Activated CD4-positive, alpha-beta T cell treated with anti-CD3 and anti-CD28 coated beads, Interleukin-2, amount 10 ng/mL, durations not matched to agents 24 days and 14 days (primary cell): ENCODE measurements at regions not wholly inside any gene's neighbourhood (a gene's known extent, or its start where the extent isn't known, plus 50 kb on each side); places are given as distances from the start of the nearest gene placed in this dataset.

Experiments used
- DNase-seq: peaks from one replicate; pipeline ENCODE4 v3.0.0; 2022
- H3K27ac Mint-ChIP-seq: one replicate; pipeline ENCODE4 v1.8.0; 2022; ENCODE audit warnings: mild to moderate bottlenecking, mixed read lengths
- H3K27me3 Mint-ChIP-seq: one replicate; pipeline ENCODE4 v1.8.0; 2022; ENCODE audit warnings: mixed read lengths
- H3K36me3 Mint-ChIP-seq: one replicate; pipeline ENCODE4 v1.8.0; 2022; ENCODE audit warnings: low read depth, mild to moderate bottlenecking, mixed read lengths
- H3K4me1 Mint-ChIP-seq: one replicate; pipeline ENCODE4 v1.8.0; 2021; ENCODE audit warnings: mixed read lengths
- H3K4me3 Mint-ChIP-seq: one replicate; pipeline ENCODE4 v1.8.0; 2022; ENCODE audit warnings: mild to moderate bottlenecking, moderate library complexity, mixed read lengths
- H3K9me3 Mint-ChIP-seq: one replicate; pipeline ENCODE4 v1.8.0; 2021; ENCODE audit warnings: mixed read lengths
- intact Hi-C: fragments of 100-400 bp; cut with micrococcal nuclease; formaldehyde crosslinking; loops from one replicate; pipeline ENCODE4 v1.15.1; 2023

DNA sequence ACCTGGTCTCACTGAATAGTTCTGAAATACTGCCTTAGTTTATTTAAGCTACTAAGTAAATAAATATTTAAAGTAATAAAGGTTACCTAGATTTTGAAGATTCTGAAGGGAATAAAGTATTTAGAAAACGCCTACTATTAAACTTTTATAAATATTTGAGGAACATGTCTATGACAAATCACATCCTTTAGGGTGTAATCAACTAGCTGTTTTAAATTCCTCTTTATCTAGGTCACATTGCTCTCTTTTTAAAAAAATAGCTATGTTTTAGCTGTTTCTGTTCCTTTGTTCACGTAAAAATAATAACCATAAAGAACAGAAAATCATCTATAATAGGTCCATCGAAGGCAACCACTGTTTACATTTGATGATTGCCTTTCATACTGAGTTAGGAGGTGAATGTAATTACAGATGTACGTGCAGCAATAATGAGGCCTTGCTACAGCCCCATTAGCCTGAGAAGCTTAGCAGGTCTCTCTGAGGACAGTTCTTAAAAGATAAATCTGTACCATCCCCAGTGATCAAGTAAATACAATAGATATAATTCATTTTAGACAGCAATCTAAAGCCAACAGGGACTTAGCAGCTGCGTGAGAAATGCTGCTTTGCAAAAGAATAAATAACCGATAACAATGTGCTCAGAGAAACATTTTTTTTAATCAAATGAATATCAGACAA is 449.5 kb downstream of the LIG4 start:
- no peaks in the 10 kb centered on the region for H3K4me1 Mint-ChIP-seq
- DNase-seq: no peak

DNA sequence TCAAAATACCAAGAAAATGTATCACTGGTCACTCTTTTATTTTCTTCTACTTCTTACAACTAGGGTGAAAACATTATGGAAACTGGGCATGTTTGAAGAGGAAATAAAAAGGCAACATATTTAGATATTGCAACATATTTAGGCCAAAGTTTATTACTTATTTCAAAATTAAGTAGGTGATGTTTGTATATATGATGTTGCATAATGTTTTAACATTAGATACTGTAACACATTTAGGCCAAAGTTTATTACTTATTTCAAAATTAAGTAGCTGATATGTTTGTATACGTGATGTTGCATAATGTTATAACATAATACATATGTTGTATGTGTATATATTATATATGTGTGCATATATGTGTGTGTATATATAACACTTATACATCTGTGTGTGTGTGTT is 451.3 kb downstream of the LIG4 start:
- Mint-ChIP-seq H3K36me3 (no peaks in the 10 kb centered on the region), H3K9me3 (no peaks in the 10 kb centered on the region), H3K4me1 (no peaks in the 10 kb centered on the region), H3K27me3 (no peaks in the 10 kb centered on the region), H3K27ac (no peak overlapping the region), H3K4me3 (no peak overlapping the region)
- intact Hi-C loops: no loop called here
- no peak for DNase-seq

More for the DNA sequence above, 449.5 kb downstream of the LIG4 start:
- H3K36me3 Mint-ChIP-seq: no peaks in the 10 kb centered on the region
- H3K4me3 Mint-ChIP-seq: no peak overlapping the region
- intact Hi-C loops: no loop called here
- H3K27ac Mint-ChIP-seq: no peak overlapping the region
- no peaks in the 10 kb centered on the region for H3K27me3 Mint-ChIP-seq
- H3K9me3 Mint-ChIP-seq: no peaks in the 10 kb centered on the region

- Mint-ChIP-seq H3K4me3 (no peak overlapping the region), H3K4me1 (no peaks in the 10 kb centered on the region), H3K27me3 (no peaks in the 10 kb centered on the region), H3K36me3 (no peaks in the 10 kb centered on the region), H3K27ac (no peak overlapping the region), H3K9me3 (no peaks in the 10 kb centered on the region)
- no peak for DNase-seq
- intact Hi-C loops: no loop called here
Measured at GRCh38 chr13:107753748-107754147, 461.6 kb downstream of the LIG4 start.

DNA sequence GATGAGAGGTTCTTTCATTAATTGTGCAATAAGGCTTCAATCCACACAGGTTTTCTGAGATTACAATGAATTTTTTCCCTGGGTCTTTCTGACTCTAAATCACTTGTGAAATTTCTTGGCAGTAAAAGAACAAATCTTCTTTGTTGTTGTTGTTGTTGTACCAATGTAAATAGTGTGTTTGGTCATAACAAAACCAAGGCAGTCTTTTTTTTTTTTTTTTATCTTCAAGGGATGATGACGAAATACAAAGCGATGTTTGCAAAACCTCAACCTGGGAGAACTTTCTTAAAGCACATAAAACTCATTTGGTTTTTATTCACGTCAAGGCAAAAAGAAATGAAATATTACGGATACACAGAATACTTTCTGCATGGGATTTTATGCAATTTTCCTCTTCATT is 462.0 kb downstream of the LIG4 start:
- Mint-ChIP-seq H3K27ac (no peak overlapping the region), H3K4me1 (no peaks in the 10 kb centered on the region), H3K36me3 (no peaks in the 10 kb centered on the region), H3K9me3 (no peaks in the 10 kb centered on the region), H3K4me3 (no peak overlapping the region), H3K27me3 (no peaks in the 10 kb centered on the region)
- DNase-seq: no peak
- intact Hi-C loops: no loop called here

GRCh38 chr13:107743983-107744382 is 471.4 kb downstream of the LIG4 start:
- Mint-ChIP-seq H3K4me1 (no peaks in the 10 kb centered on the region), H3K36me3 (no peaks in the 10 kb centered on the region), H3K9me3 (no peaks in the 10 kb centered on the region), H3K4me3 (no peak overlapping the region), H3K27ac (no peak overlapping the region), H3K27me3 (no peaks in the 10 kb centered on the region)
- DNase-seq: no peak
- intact Hi-C loops: no loop called here

- no peak overlapping the region for H3K27ac Mint-ChIP-seq
- H3K27me3 Mint-ChIP-seq: no peaks in the 10 kb centered on the region
- H3K4me1 Mint-ChIP-seq: no peaks in the 10 kb centered on the region
- H3K4me3 Mint-ChIP-seq: no peak overlapping the region
- no peaks in the 10 kb centered on the region for H3K36me3 Mint-ChIP-seq
- no peaks in the 10 kb centered on the region for H3K9me3 Mint-ChIP-seq
- DNase-seq: no peak
- intact Hi-C loops: no loop called here
Measured at GRCh38 chr13:107743526-107743925, 471.8 kb downstream of the LIG4 start.

- no peaks in the 10 kb centered on the region for H3K4me1 Mint-ChIP-seq
- no peaks in the 10 kb centered on the region for H3K36me3 Mint-ChIP-seq
- no peak overlapping the region for H3K27ac Mint-ChIP-seq
- intact Hi-C loops: no loop called here
- no peaks in the 10 kb centered on the region for H3K9me3 Mint-ChIP-seq
- no peak for DNase-seq
- no peak overlapping the region for H3K4me3 Mint-ChIP-seq
- no peaks in the 10 kb centered on the region for H3K27me3 Mint-ChIP-seq
Measured at GRCh38 chr13:107743100-107743499, 472.2 kb downstream of the LIG4 start.

GRCh38 chr13:107742544-107742943 is 472.8 kb downstream of the LIG4 start:
- intact Hi-C loops: no loop called here
- Mint-ChIP-seq H3K27ac (no peak overlapping the region), H3K9me3 (no peaks in the 10 kb centered on the region), H3K4me1 (no peaks in the 10 kb centered on the region), H3K4me3 (no peak overlapping the region), H3K27me3 (no peaks in the 10 kb centered on the region), H3K36me3 (no peaks in the 10 kb centered on the region)
- no peak for DNase-seq

DNA sequence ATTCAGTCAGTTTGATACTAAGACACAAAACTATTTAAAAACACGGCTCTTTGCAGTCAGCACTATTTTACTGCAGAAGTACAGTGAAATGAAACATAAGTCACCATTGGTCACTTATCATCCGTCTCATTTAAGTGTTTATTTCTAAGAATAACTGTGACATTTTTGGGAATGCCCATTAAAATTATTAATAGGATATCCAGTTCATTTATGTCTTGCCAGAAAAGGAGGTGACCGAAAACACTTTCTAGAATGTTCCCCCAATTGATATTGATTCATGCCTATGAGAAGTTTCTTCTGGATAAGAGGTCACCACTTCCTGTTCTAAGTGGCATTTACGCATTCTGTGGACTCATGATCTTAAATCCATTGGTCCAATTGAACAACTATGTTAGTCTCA is 477.3 kb downstream of the LIG4 start:
- H3K36me3 Mint-ChIP-seq: no peaks in the 10 kb centered on the region
- no peak overlapping the region for H3K27ac Mint-ChIP-seq
- H3K4me1 Mint-ChIP-seq: no peaks in the 10 kb centered on the region
- H3K9me3 Mint-ChIP-seq: no peaks in the 10 kb centered on the region
- intact Hi-C loops: no loop called here
- H3K4me3 Mint-ChIP-seq: no peak overlapping the region
- no peak for DNase-seq
- no peaks in the 10 kb centered on the region for H3K27me3 Mint-ChIP-seq

DNA sequence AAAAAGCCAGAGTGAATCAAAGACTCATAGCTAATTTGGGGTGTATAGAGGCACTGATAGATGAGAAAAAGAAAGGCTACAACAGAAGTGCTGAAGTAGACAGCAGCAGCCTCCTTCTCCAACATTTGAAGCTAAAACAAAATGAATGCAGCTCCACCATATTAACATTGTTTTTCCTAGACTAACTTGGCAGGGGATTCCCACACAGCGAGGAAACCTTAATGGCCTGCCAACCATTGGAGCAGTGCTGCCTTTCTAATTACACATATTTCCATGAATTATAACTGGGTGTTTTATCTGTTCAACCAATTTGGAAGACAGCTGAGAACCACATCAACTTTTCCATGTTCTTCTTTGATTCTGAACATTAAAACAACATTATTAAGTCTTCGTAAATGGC is 478.6 kb downstream of the LIG4 start:
- no peak overlapping the region for H3K4me3 Mint-ChIP-seq
- H3K27ac Mint-ChIP-seq: no peak overlapping the region
- no peak for DNase-seq
- H3K27me3 Mint-ChIP-seq: no peaks in the 10 kb centered on the region
- no peaks in the 10 kb centered on the region for H3K9me3 Mint-ChIP-seq
- H3K36me3 Mint-ChIP-seq: no peaks in the 10 kb centered on the region
- no peaks in the 10 kb centered on the region for H3K4me1 Mint-ChIP-seq
- intact Hi-C loops: no loop called here

- H3K27me3 Mint-ChIP-seq: no peaks in the 10 kb centered on the region
- no peaks in the 10 kb centered on the region for H3K4me1 Mint-ChIP-seq
- no peaks in the 10 kb centered on the region for H3K36me3 Mint-ChIP-seq
- H3K27ac Mint-ChIP-seq: no peak overlapping the region
- intact Hi-C loops: no loop called here
- H3K4me3 Mint-ChIP-seq: no peak overlapping the region
- DNase-seq: no peak
- no peaks in the 10 kb centered on the region for H3K9me3 Mint-ChIP-seq
Measured at GRCh38 chr13:107736170-107736569, 479.2 kb downstream of the LIG4 start.

DNA sequence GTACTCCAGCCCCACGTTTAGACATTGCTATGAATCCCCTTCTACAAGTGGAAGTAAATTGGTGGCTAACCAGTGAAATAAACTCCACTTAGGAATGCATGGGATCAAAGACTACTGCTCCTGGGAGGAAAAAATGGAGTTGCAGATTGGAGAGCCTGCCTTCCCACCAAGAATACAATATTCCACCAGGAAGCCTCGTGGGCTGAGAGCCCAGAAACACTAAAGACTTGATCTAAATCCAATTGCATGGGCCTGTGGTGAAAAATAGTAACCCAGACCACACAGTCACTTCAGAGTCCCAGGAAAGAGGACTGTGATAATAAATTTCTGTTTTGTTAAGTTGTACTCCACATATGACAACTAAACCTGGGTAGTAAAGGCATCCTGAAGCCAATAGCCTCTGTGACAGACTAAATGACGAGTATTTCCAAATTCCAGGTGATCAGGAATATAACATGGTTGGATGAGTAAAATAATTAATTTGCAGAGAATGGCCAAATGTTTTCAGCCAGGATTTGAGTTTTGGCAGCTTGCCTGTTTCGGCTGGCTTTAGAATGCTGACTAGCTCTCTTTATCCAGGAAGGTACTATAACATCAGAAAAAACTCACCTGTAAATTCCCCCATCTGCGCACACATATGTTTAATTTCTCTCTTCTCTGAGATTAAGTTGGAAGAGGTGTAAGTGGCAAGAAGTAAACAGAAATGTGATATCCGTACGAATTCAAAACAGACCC is 480.3 kb downstream of the LIG4 start:
- intact Hi-C loops: no loop called here
- Mint-ChIP-seq H3K4me3 (no peak overlapping the region), H3K36me3 (no peaks in the 10 kb centered on the region), H3K4me1 (no peaks in the 10 kb centered on the region), H3K9me3 (no peaks in the 10 kb centered on the region), H3K27ac (no peak overlapping the region), H3K27me3 (no peaks in the 10 kb centered on the region)
- DNase-seq: no peak

DNA sequence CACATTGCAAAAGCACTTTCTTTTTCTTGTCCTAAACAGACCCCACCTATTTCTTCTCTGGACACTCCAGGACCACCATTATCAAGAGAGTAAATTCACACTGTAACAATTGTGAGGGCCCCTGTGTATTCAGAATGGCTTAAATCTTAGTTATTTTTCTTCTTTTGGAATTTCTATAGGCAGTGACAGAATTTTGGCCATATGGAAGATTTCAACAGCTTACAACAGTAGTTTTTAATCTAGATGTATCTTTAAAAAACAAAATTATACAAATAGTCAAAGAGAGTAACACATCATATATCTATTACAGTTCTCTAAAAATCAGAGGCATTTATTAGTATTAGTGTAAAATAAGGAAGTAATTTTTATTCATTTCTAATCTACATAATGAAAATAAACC is 482.1 kb downstream of the LIG4 start:
- no peak for DNase-seq
- Mint-ChIP-seq H3K9me3 (no peaks in the 10 kb centered on the region), H3K36me3 (no peaks in the 10 kb centered on the region), H3K4me3 (no peak overlapping the region), H3K4me1 (no peaks in the 10 kb centered on the region), H3K27ac (no peak overlapping the region), H3K27me3 (no peaks in the 10 kb centered on the region)
- intact Hi-C loops: no loop called here

DNA sequence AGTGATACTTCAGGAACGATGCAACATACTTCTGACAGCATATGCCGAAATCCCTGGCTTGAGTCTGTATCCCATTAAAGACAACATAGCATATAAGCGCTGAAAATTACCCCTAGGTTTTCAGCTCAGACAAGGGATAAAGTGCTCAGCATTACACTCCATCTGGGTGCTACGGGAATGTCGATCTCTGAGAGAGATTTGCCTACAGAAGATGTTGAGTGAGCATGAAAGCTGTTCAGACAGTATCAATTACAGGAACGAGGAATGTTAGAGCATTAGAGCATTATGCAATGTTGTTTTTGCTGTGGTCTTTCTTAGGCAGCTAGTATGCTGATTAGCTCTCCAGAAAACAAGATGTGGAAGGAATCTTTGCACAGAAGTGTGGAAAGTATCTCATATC is 484.5 kb downstream of the LIG4 start:
- Mint-ChIP-seq H3K36me3 (no peaks in the 10 kb centered on the region), H3K27ac (no peak overlapping the region), H3K27me3 (no peaks in the 10 kb centered on the region), H3K4me1 (no peaks in the 10 kb centered on the region), H3K4me3 (no peak overlapping the region), H3K9me3 (no peaks in the 10 kb centered on the region)
- DNase-seq: no peak
- intact Hi-C loops: no loop called here
